ENCODE measurements at regions not wholly inside any gene's neighbourhood (a gene's known extent, or its start where the extent isn't known, plus 50 kb on each side); places are given as distances from the start of the nearest gene placed in this dataset.

DNA sequence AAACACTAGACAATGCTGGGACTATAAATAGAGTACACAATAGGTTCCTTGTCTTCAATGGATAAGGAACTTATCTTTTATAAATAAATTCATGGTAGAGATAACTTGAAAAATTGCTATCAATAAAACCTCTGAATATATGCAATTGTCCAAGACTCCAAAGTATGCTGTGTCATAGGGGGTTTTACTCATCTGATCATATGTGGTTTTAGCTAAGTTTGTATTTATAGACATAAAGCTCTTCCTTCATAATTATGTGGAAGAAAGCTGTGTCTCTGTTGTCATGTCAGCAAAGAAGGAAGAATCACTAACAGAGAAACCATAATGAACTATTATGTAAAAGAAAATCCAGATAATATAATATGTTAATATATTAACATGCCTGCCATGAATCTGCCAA is 111.5 kb upstream of the ATXN7L3B start:
- Histone ChIP-seq H3K9me3 (ENCODE audit: severe bottlenecking) (no peaks in the 10 kb centered on the region), H3K27me3 (ENCODE audit: insufficient read depth, poor library complexity, severe bottlenecking) (no peaks in the 10 kb centered on the region), H3K36me3 (ENCODE audit: low read depth) (no peaks in the 10 kb centered on the region), H3K4me3 (ENCODE audit: severe bottlenecking) (no peak overlapping the region), H3K27ac (ENCODE audit: poor library complexity, severe bottlenecking) (no peak overlapping the region), H3K4me1 (ENCODE audit: insufficient read depth, poor library complexity, severe bottlenecking) (no peaks in the 10 kb centered on the region)
- DNase-seq (ENCODE audit: low spot score) (no peak), ATAC-seq (ENCODE audit: low read depth) (no peak)
- TF ChIP-seq, protein P1, sequence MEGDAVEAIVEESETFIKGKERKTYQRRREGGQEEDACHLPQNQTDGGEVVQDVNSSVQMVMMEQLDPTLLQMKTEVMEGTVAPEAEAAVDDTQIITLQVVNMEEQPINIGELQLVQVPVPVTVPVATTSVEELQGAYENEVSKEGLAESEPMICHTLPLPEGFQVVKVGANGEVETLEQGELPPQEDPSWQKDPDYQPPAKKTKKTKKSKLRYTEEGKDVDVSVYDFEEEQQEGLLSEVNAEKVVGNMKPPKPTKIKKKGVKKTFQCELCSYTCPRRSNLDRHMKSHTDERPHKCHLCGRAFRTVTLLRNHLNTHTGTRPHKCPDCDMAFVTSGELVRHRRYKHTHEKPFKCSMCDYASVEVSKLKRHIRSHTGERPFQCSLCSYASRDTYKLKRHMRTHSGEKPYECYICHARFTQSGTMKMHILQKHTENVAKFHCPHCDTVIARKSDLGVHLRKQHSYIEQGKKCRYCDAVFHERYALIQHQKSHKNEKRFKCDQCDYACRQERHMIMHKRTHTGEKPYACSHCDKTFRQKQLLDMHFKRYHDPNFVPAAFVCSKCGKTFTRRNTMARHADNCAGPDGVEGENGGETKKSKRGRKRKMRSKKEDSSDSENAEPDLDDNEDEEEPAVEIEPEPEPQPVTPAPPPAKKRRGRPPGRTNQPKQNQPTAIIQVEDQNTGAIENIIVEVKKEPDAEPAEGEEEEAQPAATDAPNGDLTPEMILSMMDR (IDR thresholded peaks at IDR 0.05; ENCODE audit: poor library complexity, severe bottlenecking): no peak

DNA sequence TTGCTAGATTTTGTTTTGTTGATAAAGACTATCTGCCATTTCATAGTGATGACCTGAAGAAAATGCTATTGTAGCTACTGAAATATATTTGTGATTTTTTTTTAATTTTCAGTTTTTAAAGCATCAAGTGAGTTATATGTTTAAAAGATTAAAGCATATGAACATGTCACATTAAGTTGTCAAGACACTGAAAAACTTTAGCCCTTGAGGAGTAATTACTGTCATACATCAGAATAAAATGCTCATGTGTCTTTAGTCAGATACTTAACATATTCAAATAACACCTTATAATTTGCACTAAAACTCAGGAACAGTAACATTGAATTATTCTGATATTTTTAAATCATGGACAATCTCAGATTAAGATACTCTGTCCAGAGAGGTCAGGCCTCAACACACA is 108.1 kb upstream of the ATXN7L3B start:
- Histone ChIP-seq H3K4me3 (ENCODE audit: severe bottlenecking) (no peak overlapping the region), H3K27me3 (ENCODE audit: insufficient read depth, poor library complexity, severe bottlenecking) (no peaks in the 10 kb centered on the region), H3K27ac (ENCODE audit: poor library complexity, severe bottlenecking) (no peak overlapping the region), H3K36me3 (ENCODE audit: low read depth) (no peaks in the 10 kb centered on the region), H3K4me1 (ENCODE audit: insufficient read depth, poor library complexity, severe bottlenecking) (no peaks in the 10 kb centered on the region), H3K9me3 (ENCODE audit: severe bottlenecking) (no peaks in the 10 kb centered on the region)
- TF ChIP-seq, protein P1 (IDR thresholded peaks at IDR 0.05; ENCODE audit: poor library complexity, severe bottlenecking): no peak
- no peak for DNase-seq (ENCODE audit: low spot score)
- ATAC-seq (ENCODE audit: low read depth): no peak

DNA sequence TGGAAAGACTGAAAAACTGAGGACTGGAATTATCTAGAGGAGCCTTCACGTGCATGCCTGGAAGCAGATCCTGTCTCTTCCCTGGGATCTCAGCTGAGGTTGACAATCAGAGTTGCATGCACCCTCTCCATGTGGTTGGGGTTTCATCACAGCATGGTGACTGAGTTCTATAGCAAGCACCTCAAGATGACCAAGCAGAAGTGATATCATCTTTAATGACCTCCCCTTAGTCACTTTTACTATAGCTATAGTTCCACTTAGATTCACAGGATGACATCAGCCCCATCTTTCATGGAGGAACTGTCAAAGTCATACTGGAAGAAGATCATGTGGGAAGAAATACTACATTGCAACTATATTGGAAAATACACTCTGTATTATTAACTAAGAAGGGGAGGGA is 105.8 kb upstream of the ATXN7L3B start:
- ATAC-seq (ENCODE audit: low read depth): no peak
- Histone ChIP-seq H3K27me3 (ENCODE audit: insufficient read depth, poor library complexity, severe bottlenecking) (no peaks in the 10 kb centered on the region), H3K9me3 (ENCODE audit: severe bottlenecking) (no peaks in the 10 kb centered on the region), H3K36me3 (ENCODE audit: low read depth) (no peaks in the 10 kb centered on the region), H3K4me1 (ENCODE audit: insufficient read depth, poor library complexity, severe bottlenecking) (no peaks in the 10 kb centered on the region), H3K27ac (ENCODE audit: poor library complexity, severe bottlenecking) (no peak overlapping the region), H3K4me3 (ENCODE audit: severe bottlenecking) (no peak overlapping the region)
- TF ChIP-seq, protein P1 (IDR thresholded peaks at IDR 0.05; ENCODE audit: poor library complexity, severe bottlenecking): no peak
- no peak for DNase-seq (ENCODE audit: low spot score)

DNA sequence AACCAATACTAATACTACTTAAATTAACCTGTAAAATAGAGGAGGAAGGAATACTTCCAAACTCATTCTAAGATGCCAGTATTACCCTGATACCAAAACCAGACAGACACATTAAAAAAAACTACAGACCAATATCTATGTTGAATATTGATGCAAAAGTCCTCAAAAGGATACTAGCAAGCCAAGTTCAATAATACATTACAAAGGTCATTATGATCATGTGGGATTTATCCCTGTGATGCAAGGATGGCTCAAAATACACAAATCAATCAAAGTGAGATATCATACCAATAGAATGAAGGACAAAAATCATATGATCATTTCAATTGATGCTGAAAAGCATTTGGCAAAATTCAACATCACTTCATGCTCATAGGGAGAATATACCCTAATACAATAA is 97.2 kb upstream of the ATXN7L3B start:
- TF ChIP-seq, protein P1 (IDR thresholded peaks at IDR 0.05; ENCODE audit: poor library complexity, severe bottlenecking): no peak
- no peak for DNase-seq (ENCODE audit: low spot score)

DNA sequence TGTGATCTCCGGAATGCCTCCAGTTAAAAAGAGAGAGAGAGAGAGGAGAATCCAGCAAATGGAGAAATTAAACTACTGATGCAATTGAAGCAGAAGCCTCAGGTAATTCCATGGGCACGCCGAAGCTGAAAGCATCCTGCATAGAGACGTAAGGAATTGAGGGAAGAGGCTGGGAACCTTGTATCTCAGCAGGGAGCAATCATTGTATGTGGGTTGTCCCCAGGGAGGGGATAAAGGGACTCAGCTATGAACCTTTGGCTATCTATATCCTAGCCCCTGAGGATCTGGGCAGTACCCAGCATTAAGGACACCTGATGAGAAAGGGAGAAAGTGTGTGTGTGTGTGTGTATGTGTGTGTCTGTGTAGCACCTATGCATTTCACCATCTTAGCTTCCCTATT is 95.8 kb upstream of the ATXN7L3B start:
- Histone ChIP-seq H3K4me3 (ENCODE audit: severe bottlenecking) (no peak overlapping the region), H3K27ac (ENCODE audit: poor library complexity, severe bottlenecking) (no peak overlapping the region), H3K4me1 (ENCODE audit: insufficient read depth, poor library complexity, severe bottlenecking) (no peaks in the 10 kb centered on the region), H3K36me3 (ENCODE audit: low read depth) (no peaks in the 10 kb centered on the region), H3K27me3 (ENCODE audit: insufficient read depth, poor library complexity, severe bottlenecking) (peaks cover 3% of the 10 kb centered on the region), H3K9me3 (ENCODE audit: severe bottlenecking) (no peaks in the 10 kb centered on the region)
- ATAC-seq (ENCODE audit: low read depth): no peak
- no peak for DNase-seq (ENCODE audit: low spot score)
- TF ChIP-seq, protein P1 (IDR thresholded peaks at IDR 0.05; ENCODE audit: poor library complexity, severe bottlenecking): no peak

More for the DNA sequence above, 97.2 kb upstream of the ATXN7L3B start:
- no peak overlapping the region for H3K27ac ChIP-seq (ENCODE audit: poor library complexity, severe bottlenecking)
- no peak overlapping the region for H3K4me3 ChIP-seq (ENCODE audit: severe bottlenecking)
- ATAC-seq (ENCODE audit: low read depth): no peak
- no peaks in the 10 kb centered on the region for H3K9me3 ChIP-seq (ENCODE audit: severe bottlenecking)
- H3K27me3 ChIP-seq (ENCODE audit: insufficient read depth, poor library complexity, severe bottlenecking): peaks cover 3% of the 10 kb centered on the region
- no peaks in the 10 kb centered on the region for H3K36me3 ChIP-seq (ENCODE audit: low read depth)
- no peaks in the 10 kb centered on the region for H3K4me1 ChIP-seq (ENCODE audit: insufficient read depth, poor library complexity, severe bottlenecking)

All from RWPE2 (cell line).